Peyer's patch (tissue), 4 donors: ENCODE measurements at regions not wholly inside any gene's neighbourhood (a gene's known extent, or its start where the extent isn't known, plus 50 kb on each side); places are given as distances from the start of the nearest gene placed in this dataset.

Experiments
- DNase-seq, 3 donors: peaks; one replicate each; pipeline ENCODE4 v3.0.0-alpha.2; 2017 to 2019
- H3K27ac ChIP-seq, 4 donors: fragments of 200-600 bp; sonication (generic); one replicate each; pipeline ENCODE4 v1.5.1; 2016 to 2019
- H3K27me3 ChIP-seq, 2 donors: fragments of 200-600 bp; sonication (generic); one replicate each; pipeline ENCODE4 v1.5.1; 2019
- H3K36me3 ChIP-seq, 3 donors: fragments of 200-600 bp; sonication (generic); one replicate each; pipeline ENCODE4 v1.5.1; 2016 to 2019
- H3K4me1 ChIP-seq, 4 donors: fragments of 200-600 bp; sonication (generic); one replicate each; pipeline ENCODE4 v1.5.1; 2016 to 2019
- H3K4me3 ChIP-seq, 4 donors: fragments of 200-600 bp; sonication (generic); 1 replicate in 3 of 4; 2 replicates in 1 of 4; pipeline ENCODE4 v1.5.1; 2016 to 2019; ENCODE audit warnings: mild to moderate bottlenecking in 1 of 4
- H3K9me3 ChIP-seq, 4 donors: fragments of 200-600 bp; sonication (generic); one replicate each; pipeline ENCODE4 v1.5.1; 2016 to 2019; ENCODE audit warnings: mild to moderate bottlenecking in 1 of 4
- CTCF ChIP-seq, 6 experiments: fragments of 450-650 bp in 4 of 6; fragments of 200-600 bp in 2 of 6; sonication (generic) in 1 of 6; IDR thresholded peaks; one replicate each; pipeline ENCODE4 v1.5.1; 2017 to 2019; ENCODE audit warnings: antibody characterized with exemption in 6 of 6, mild to moderate bottlenecking in 3 of 6, moderate library complexity in 1 of 6
- POLR2A ChIP-seq, 2 donors: fragments of 450-650 bp; IDR thresholded peaks; one replicate each; pipeline ENCODE4 v1.5.1; 2017; ENCODE audit warnings: antibody characterized with exemption in 2 of 2, mild to moderate bottlenecking in 2 of 2, moderate library complexity in 2 of 2

GRCh38 chr1:188949701-188950100 is 1528.0 kb downstream of the BRINP3 start:
- no peak overlapping the region for H3K27ac ChIP-seq
- TF ChIP-seq CTCF (IDR thresholded peaks at IDR 0.05): no peak
- TF ChIP-seq POLR2A (IDR thresholded peaks at IDR 0.05): no peak

GRCh38 chr1:188958461-188959115 is 1519.1 kb downstream of the BRINP3 start:
- no peak overlapping the region for H3K4me3 ChIP-seq

More at GRCh38 chr1:188949701-188950100, 1528.0 kb downstream of the BRINP3 start:
- no peaks in the 10 kb centered on the region for H3K27me3 ChIP-seq
- no peak overlapping the region for H3K4me3 ChIP-seq
- no peak for DNase-seq
- no peaks in the 10 kb centered on the region for H3K9me3 ChIP-seq
- no peaks in the 10 kb centered on the region for H3K4me1 ChIP-seq
- H3K36me3 ChIP-seq: no peaks in the 10 kb centered on the region

DNA sequence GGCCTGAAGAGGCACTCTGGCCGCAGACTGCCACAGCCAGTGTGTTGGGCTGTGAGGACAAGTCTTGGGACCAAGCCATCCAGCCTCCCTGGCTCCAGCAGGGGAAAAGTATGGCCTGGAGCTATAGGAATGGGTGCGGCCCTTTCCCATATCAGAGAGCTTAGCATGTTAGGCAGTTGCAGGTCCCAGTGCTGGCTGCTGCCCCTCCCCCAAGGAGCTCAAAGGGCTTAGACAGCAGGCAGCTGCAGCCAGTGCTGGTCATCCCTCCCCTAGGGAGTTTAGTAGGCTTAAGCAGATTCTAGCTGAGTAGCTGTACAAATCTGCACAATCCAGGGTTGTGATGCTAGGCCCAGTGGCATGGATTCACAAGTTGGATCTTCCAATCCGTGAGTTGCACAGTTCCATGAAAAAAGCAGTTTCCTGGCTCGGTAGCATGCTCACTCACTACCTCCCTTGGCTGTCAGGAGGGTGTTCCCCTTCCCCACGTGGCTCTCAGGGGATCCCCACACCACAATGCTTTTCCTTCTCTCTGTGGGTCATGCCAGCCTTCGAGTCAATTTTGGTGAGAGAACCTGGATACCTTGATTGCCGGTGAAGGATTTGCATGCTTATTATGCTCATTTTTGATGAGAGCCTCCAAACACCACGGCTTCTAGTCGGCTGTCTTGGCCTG is 1490.8 kb downstream of the BRINP3 start:
- no peak for TF ChIP-seq POLR2A (IDR thresholded peaks at IDR 0.05)
- TF ChIP-seq CTCF (IDR thresholded peaks at IDR 0.05): no peak
- Histone ChIP-seq H3K9me3 (no peaks in the 10 kb centered on the region), H3K27ac (no peak overlapping the region), H3K36me3 (no peaks in the 10 kb centered on the region), H3K4me3 (no peak overlapping the region), H3K4me1 (no peaks in the 10 kb centered on the region), H3K27me3 (no peaks in the 10 kb centered on the region)
- no peak for DNase-seq

More at GRCh38 chr1:188958461-188959115, 1519.1 kb downstream of the BRINP3 start:
- Histone ChIP-seq H3K4me1 (no peaks in the 10 kb centered on the region), H3K27ac (no peak overlapping the region), H3K36me3 (no peaks in the 10 kb centered on the region), H3K9me3 (no peaks in the 10 kb centered on the region), H3K27me3 (no peaks in the 10 kb centered on the region)
- TF ChIP-seq POLR2A (IDR thresholded peaks at IDR 0.05): no peak
- no peak for TF ChIP-seq CTCF (IDR thresholded peaks at IDR 0.05)
- no peak for DNase-seq

GRCh38 chr1:188988589-188988988 is 1489.1 kb downstream of the BRINP3 start:
- Histone ChIP-seq H3K27ac (no peak overlapping the region), H3K4me3 (no peak overlapping the region), H3K36me3 (no peaks in the 10 kb centered on the region), H3K27me3 (no peaks in the 10 kb centered on the region), H3K9me3 (no peaks in the 10 kb centered on the region), H3K4me1 (no peaks in the 10 kb centered on the region)
- TF ChIP-seq CTCF (IDR thresholded peaks at IDR 0.05): no peak
- DNase-seq: no peak

DNA sequence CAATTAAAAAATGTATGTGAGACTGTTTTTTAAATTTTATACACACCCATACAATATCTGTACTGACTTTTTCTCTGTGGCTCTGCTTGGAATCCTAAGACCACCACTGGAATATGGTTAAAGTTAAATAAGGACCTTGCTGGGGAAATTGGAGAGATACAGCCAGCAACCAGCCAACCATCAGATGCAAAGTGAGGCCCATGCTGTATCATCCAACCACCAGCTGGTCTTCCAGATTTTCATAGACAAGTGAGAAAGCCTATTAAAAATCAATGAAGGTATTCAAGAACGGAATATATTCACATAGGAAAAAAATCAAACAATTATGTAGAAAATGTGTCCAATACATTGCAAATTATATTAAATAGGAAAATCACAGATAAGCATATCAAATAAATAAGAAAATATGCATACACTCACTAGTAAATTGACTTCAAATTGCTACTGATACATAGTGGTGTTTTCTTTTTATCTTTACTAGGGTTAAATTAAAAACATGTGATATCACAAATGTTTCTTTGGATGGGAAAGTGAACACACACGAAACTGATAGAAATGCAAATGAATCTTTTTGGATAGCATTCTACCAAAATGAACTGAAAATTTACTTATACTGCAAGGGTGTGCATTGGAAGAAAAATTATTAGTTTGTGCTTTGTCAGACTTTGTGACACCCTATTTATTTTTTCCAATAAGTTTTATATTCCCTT is 1486.3 kb downstream of the BRINP3 start:
- DNase-seq: no peak
- Histone ChIP-seq H3K4me3 (no peak overlapping the region), H3K4me1 (no peaks in the 10 kb centered on the region), H3K36me3 (no peaks in the 10 kb centered on the region), H3K9me3 (no peaks in the 10 kb centered on the region), H3K27ac (no peak overlapping the region), H3K27me3 (no peaks in the 10 kb centered on the region)
- TF ChIP-seq POLR2A (IDR thresholded peaks at IDR 0.05) (no peak), CTCF (IDR thresholded peaks at IDR 0.05) (no peak)
